Sigmoid colon (tissue), 6 donors: ENCODE measurements at regions not wholly inside any gene's neighbourhood (a gene's known extent, or its start where the extent isn't known, plus 50 kb on each side); places are given as distances from the start of the nearest gene placed in this dataset.

Source experiments
- DNase-seq: peaks from one replicate; pipeline ENCODE4 v3.0.0-alpha.2; 2019
- H3K27ac ChIP-seq, 4 donors: fragments of 200-600 bp; sonication (generic); one replicate each; pipeline ENCODE4 v1.5.1; 2016 to 2019; ENCODE audit warnings: mild to moderate bottlenecking in 1 of 4
- H3K27me3 ChIP-seq, 3 donors: fragments of 200-600 bp; sonication (generic); one replicate each; pipeline ENCODE4 v1.5.1; 2019; ENCODE audit warnings: mild to moderate bottlenecking in 1 of 3
- H3K36me3 ChIP-seq, 4 donors: fragments of 200-600 bp; sonication (generic); one replicate each; pipeline ENCODE4 v1.5.1; 2016 to 2019
- H3K4me1 ChIP-seq, 4 donors: fragments of 200-600 bp; sonication (generic); one replicate each; pipeline ENCODE4 v1.5.1; 2017 to 2019
- H3K4me3 ChIP-seq, 4 donors: fragments of 200-600 bp; sonication (generic); one replicate each; pipeline ENCODE4 v1.5.1; 2017 to 2019; ENCODE audit warnings: mild to moderate bottlenecking in 2 of 4, moderate library complexity in 1 of 4
- H3K9me3 ChIP-seq, 4 donors: fragments of 200-600 bp in 3 of 4; sonication (generic) in 3 of 4; one replicate each; pipeline versions ENCODE4 v1.5.1 to v1.6.1; 2013 to 2019
- EP300 ChIP-seq, 4 donors: sonication (generic); formaldehyde crosslinking; IDR thresholded peaks; one replicate each; pipeline ENCODE4 v1.6.1; 2017; ENCODE audit warnings: antibody characterized with exemption in 4 of 4
- POLR2A ChIP-seq, 2 donors: fragments of 450-650 bp; IDR thresholded peaks; one replicate each; pipeline ENCODE4 v1.6.1; 2016; ENCODE audit warnings: antibody characterized with exemption in 2 of 2, mild to moderate bottlenecking in 2 of 2, moderate library complexity in 2 of 2
- POLR2AphosphoS5 ChIP-seq, 4 donors: sonication (generic); formaldehyde crosslinking; IDR thresholded peaks; one replicate each; pipeline ENCODE4 v1.6.1; 2017; ENCODE audit warnings: antibody characterized with exemption in 4 of 4
- WGBS, 2 donors: extraction: QIAGEN DNeasy Blood & Tissue Kit; methylation state at CpG; one replicate each; pipeline ENCODE4 v1.1.7; 2013; 5-methylcytosine and 5-hydroxymethylcytosine counted together
- intact Hi-C: fragments of 100-400 bp; cut with DNase I; formaldehyde crosslinking; loops from one replicate; pipeline ENCODE4 v1.15.1; 2023
- TF ChIP-seq, protein P1 (sequence below), 4 experiments: fragments of 450-650 bp in 3 of 4; fragments of 200-600 bp in 1 of 4; IDR thresholded peaks; one replicate each; pipeline ENCODE4 v1.5.1; 2016 to 2019; ENCODE audit warnings: antibody characterized with exemption in 4 of 4, mild to moderate bottlenecking in 3 of 4, moderate library complexity in 2 of 4
- donor health status: healthy with polysubstance abuse.
- donor health status: healthy.

DNA sequence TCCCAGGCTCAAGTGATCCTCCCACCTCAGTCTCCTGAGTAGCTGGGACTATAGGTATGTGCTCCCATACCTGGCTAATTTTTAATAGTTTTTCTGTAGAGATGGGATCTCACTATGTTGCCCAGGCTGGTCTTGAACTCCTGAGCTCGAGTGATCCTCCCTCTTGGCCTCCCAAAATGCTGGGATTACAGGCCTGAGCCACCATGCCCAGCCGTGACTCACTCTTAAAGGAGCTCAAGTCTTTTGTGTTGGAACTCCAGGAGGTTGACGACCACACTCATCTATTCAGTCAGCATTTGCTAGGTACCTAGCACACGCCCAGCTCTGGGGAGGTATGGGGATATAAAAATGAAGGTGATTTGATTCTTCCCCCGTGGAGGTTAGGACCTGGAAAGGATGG is 62.8 kb downstream of the UTRN start:
- peaks cover 0 to 20% (median 14%) of the 10 kb centered on the region in 4 donors for H3K4me1 ChIP-seq
- no peak overlapping the region for H3K4me3 ChIP-seq
- H3K9me3 ChIP-seq = no peaks in the 10 kb centered on the region
- H3K36me3 ChIP-seq = no peaks in the 10 kb centered on the region
- intact Hi-C loops = no loop called here
- no peak overlapping the region for H3K27ac ChIP-seq
- TF ChIP-seq, protein P1, sequence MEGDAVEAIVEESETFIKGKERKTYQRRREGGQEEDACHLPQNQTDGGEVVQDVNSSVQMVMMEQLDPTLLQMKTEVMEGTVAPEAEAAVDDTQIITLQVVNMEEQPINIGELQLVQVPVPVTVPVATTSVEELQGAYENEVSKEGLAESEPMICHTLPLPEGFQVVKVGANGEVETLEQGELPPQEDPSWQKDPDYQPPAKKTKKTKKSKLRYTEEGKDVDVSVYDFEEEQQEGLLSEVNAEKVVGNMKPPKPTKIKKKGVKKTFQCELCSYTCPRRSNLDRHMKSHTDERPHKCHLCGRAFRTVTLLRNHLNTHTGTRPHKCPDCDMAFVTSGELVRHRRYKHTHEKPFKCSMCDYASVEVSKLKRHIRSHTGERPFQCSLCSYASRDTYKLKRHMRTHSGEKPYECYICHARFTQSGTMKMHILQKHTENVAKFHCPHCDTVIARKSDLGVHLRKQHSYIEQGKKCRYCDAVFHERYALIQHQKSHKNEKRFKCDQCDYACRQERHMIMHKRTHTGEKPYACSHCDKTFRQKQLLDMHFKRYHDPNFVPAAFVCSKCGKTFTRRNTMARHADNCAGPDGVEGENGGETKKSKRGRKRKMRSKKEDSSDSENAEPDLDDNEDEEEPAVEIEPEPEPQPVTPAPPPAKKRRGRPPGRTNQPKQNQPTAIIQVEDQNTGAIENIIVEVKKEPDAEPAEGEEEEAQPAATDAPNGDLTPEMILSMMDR (IDR thresholded peaks at IDR 0.05) = no peak
- TF ChIP-seq POLR2AphosphoS5 (IDR thresholded peaks at IDR 0.05) = no peak
- DNase-seq = no peak
- WGBS, 2 donors = 87 to 88% methylated on average over 5 of the region's 5 CpGs
- H3K27me3 ChIP-seq = no peaks in the 10 kb centered on the region

DNA sequence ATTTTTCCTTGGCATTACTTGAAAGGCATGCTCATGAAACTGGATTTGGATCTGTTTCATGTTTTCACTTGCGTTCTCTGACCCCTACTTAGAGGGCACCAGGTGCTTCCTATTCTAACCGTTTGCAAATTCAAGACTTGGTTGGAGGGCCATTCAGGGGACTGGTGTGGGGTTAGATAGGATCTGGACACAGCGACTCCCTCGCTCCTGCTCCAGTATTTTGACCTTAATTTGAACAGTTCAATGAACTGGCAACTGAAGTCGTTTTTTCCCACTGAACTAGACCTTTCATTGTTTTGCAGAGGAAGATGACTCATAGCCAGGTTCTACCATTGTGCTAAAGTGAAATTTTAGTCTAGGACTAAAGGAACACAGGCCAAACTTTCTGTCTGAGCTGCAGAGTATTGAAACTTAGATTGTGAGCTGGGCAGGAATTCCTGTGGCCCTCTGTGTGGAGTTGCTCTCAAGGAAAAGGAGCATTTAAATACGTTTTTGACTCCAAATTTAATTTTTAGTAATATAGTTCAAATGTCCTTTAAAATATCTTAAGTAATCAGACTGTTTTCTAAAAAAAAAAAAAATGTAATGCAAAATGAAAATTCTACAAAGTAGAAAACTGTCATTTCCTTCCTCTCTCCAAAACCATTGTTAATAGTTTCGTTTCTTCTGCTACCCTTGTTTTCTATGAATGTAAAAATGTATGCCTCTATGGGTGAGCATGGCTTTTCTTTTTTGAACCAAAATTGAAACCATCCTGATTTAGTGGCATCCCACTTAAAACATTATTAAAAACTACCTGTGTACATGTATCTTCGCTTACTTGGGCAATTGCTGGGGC is 64.8 kb downstream of the UTRN start:
- intact Hi-C loops = no loop called here
- Histone ChIP-seq H3K9me3 (no peaks in the 10 kb centered on the region), H3K36me3 (no peaks in the 10 kb centered on the region), H3K27ac (peak overlapping the region in 2 of 4 donors; percentile 36 to 44), H3K4me3 (no peak overlapping the region), H3K4me1 (peaks cover 0 to 20% (median 14%) of the 10 kb centered on the region in 4 donors), H3K27me3 (no peaks in the 10 kb centered on the region)
- peak; percentile 15 to 48 (median 34) for TF ChIP-seq POLR2AphosphoS5 (IDR thresholded peaks at IDR 0.05)
- TF ChIP-seq, protein P1 (IDR thresholded peaks at IDR 0.05) = no peak
- WGBS, 2 donors = 35 to 58% methylated on average over 8 of the region's 8 CpGs
- DNase-seq = no peak

DNA sequence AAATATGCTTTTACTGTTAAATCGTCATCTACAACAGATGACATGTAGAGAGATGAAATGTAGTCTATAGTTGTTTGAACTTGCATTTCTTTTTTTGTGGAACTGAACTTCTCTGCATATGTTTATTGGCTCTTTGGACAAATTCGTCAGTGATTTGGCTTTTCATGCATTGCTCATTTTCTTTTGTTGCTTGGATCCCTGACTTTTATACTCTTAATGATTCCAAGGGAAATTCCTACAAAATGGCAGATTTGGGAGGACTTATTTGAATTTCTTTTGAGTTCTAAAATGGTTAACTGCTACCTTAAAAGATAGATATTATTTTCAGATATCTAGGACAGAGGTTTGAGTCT is 65.4 kb downstream of the UTRN start:
- WGBS, 2 donors = 48 to 82% methylated on average over 2 of the region's 2 CpGs
- Histone ChIP-seq H3K4me3 (no peak overlapping the region), H3K9me3 (no peaks in the 10 kb centered on the region), H3K27ac (peak overlapping the region in 2 of 4 donors; percentile 36 to 44), H3K36me3 (no peaks in the 10 kb centered on the region), H3K27me3 (no peaks in the 10 kb centered on the region), H3K4me1 (peaks cover 0 to 20% (median 14%) of the 10 kb centered on the region in 4 donors)
- intact Hi-C loops = no loop called here
- TF ChIP-seq POLR2AphosphoS5 (IDR thresholded peaks at IDR 0.05) = no peak
- no peak for TF ChIP-seq POLR2A (IDR thresholded peaks at IDR 0.05)
- TF ChIP-seq, protein P1 (IDR thresholded peaks at IDR 0.05) = no peak
- no peak for TF ChIP-seq EP300 (IDR thresholded peaks at IDR 0.05)
- DNase-seq = no peak

- Histone ChIP-seq H3K9me3 (no peaks in the 10 kb centered on the region), H3K27me3 (no peaks in the 10 kb centered on the region), H3K36me3 (no peaks in the 10 kb centered on the region), H3K4me3 (no peak overlapping the region), H3K4me1 (peaks cover 0 to 17% (median 13%) of the 10 kb centered on the region in 4 donors), H3K27ac (peak overlapping the region in 3 of 4 donors; percentile 5 to 44 (median 22))
- WGBS, 2 donors = 61 to 84% methylated on average over 8 of the region's 8 CpGs
- DNase-seq = no peak
- intact Hi-C loops = no loop called here
- TF ChIP-seq POLR2A (IDR thresholded peaks at IDR 0.05) = no peak
- TF ChIP-seq POLR2AphosphoS5 (IDR thresholded peaks at IDR 0.05) = no peak
- TF ChIP-seq EP300 (IDR thresholded peaks at IDR 0.05) = no peak
- TF ChIP-seq, protein P1 (IDR thresholded peaks at IDR 0.05) = no peak
Measured at GRCh38 chr6:144351379-144352127, 66.4 kb downstream of the UTRN start.
